Osteocyte (in vitro differentiated cells): ENCODE measurements at regions not wholly inside any gene's neighbourhood (a gene's known extent, or its start where the extent isn't known, plus 50 kb on each side); places are given as distances from the start of the nearest gene placed in this dataset.

Experiments used
- DNase-seq: peaks from one replicate; pipeline ENCODE4 v3.0.0; 2021; ENCODE audit warnings: mixed read lengths; ENCODE audit not compliant: unreplicated experiment; ENCODE audit errors: extremely low spot score
- H3K27ac Mint-ChIP-seq: one replicate; pipeline ENCODE4 v1.8.0; 2021; ENCODE audit warnings: mild to moderate bottlenecking, mixed read lengths; ENCODE audit not compliant: unreplicated experiment
- H3K27me3 Mint-ChIP-seq: one replicate; pipeline ENCODE4 v1.8.0; 2021; ENCODE audit warnings: mixed read lengths; ENCODE audit not compliant: unreplicated experiment
- H3K36me3 Mint-ChIP-seq: one replicate; pipeline ENCODE4 v1.8.0; 2021; ENCODE audit warnings: mixed read lengths; ENCODE audit not compliant: unreplicated experiment
- H3K4me1 Mint-ChIP-seq: one replicate; pipeline ENCODE4 v1.8.0; 2021; ENCODE audit warnings: mixed read lengths; ENCODE audit not compliant: unreplicated experiment
- H3K4me3 Mint-ChIP-seq: one replicate; pipeline ENCODE4 v1.8.0; 2021; ENCODE audit warnings: mild to moderate bottlenecking, moderate library complexity, mixed read lengths; ENCODE audit not compliant: unreplicated experiment
- H3K9me3 Mint-ChIP-seq: one replicate; pipeline ENCODE4 v1.8.0; 2021; ENCODE audit warnings: mixed read lengths; ENCODE audit not compliant: unreplicated experiment
- TF ChIP-seq, protein P1 (sequence below): fragments of 200-600 bp; sonication (generic); IDR thresholded peaks from 2 replicates; pipeline ENCODE4 v1.5.0; 2021; ENCODE audit warnings: antibody characterized with exemption, mild to moderate bottlenecking, moderate library complexity

DNA sequence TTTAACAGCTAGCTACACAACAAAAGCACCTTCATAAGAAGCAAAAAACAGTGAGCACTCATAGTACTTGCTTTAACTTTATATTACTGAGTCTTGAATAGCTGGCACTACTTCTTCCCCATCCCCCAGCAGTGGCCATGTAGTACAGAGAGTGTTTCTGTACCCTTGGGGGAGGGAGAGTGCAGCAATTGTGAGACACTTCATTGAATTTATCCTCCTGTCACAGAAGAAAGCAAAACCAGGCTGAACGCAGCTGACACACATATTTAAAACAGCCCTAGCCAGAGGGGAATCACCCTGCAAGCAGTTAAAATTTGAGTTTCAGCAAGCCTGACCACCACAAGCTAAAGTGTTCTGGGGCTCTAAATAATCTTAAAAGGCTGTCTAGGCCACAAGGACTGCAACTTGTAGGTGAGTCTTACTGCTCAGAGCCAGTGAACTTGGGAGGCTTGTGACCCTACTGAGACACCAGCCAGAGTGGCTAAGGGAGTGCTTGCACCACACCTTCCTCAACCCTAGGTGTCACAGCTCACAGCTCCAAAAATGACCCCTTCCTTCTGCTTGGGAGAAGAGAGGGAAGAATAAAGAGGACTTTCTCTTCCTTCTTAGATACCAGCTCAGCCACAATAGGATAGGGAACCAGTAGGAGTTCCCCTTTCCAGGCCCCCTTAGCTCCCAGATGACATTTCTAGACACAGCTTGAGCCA lies 97.7 kb upstream of the MEOX2 start:
- TF ChIP-seq, protein P1, sequence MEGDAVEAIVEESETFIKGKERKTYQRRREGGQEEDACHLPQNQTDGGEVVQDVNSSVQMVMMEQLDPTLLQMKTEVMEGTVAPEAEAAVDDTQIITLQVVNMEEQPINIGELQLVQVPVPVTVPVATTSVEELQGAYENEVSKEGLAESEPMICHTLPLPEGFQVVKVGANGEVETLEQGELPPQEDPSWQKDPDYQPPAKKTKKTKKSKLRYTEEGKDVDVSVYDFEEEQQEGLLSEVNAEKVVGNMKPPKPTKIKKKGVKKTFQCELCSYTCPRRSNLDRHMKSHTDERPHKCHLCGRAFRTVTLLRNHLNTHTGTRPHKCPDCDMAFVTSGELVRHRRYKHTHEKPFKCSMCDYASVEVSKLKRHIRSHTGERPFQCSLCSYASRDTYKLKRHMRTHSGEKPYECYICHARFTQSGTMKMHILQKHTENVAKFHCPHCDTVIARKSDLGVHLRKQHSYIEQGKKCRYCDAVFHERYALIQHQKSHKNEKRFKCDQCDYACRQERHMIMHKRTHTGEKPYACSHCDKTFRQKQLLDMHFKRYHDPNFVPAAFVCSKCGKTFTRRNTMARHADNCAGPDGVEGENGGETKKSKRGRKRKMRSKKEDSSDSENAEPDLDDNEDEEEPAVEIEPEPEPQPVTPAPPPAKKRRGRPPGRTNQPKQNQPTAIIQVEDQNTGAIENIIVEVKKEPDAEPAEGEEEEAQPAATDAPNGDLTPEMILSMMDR: no peak
- Mint-ChIP-seq H3K27ac (peak overlapping the region; percentile 39), H3K4me3 (no peak overlapping the region), H3K36me3 (no peaks in the 10 kb centered on the region), H3K9me3 (no peaks in the 10 kb centered on the region), H3K4me1 (peaks cover 16% of the 10 kb centered on the region), H3K27me3 (no peaks in the 10 kb centered on the region)
- no peak for DNase-seq

DNA sequence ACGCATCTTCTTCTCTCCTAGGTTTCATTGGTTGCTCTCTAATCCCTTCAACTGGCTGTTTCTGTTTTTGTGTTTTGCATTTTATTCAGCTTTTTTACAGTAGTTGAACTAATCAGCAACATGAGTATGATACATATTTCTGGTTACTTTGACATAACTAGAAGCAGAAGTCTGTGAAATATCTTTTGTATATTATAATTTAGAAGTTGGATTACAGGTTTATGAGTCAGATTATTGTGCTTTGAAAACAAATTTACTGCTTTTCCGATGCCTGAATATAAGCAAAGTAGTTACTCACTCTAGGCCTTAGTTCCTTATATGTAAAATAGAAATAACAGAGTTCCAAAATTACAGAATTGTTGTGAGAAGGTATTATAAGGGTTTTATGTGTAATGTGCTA lies 96.2 kb upstream of the MEOX2 start:
- H3K9me3 Mint-ChIP-seq: no peaks in the 10 kb centered on the region
- TF ChIP-seq, protein P1: no peak
- no peak overlapping the region for H3K4me3 Mint-ChIP-seq
- no peak for DNase-seq
- peaks cover 21% of the 10 kb centered on the region for H3K4me1 Mint-ChIP-seq
- no peaks in the 10 kb centered on the region for H3K27me3 Mint-ChIP-seq
- H3K27ac Mint-ChIP-seq: no peak overlapping the region
- no peaks in the 10 kb centered on the region for H3K36me3 Mint-ChIP-seq

DNA sequence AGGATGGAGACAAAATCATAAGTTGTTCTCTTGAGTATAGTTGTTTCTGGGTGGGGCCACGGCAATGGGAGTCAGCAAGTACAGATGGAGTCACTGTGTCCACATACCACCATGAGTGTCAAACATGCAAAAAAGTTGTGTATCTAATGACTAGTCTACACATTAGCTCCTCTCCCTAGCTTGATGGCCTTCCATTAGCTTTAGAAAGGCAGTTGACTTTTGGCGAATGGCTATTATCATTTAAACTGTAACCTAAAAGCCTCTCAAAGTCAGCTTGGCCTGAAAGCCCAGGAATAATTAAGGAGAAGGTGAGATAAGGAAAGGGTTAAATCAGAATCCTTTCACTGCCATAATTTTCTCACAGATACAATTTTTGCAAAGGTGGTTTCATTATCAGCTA lies 95.5 kb upstream of the MEOX2 start:
- Mint-ChIP-seq H3K9me3 (no peaks in the 10 kb centered on the region), H3K4me3 (no peak overlapping the region), H3K36me3 (no peaks in the 10 kb centered on the region), H3K27ac (no peak overlapping the region), H3K27me3 (no peaks in the 10 kb centered on the region), H3K4me1 (peaks cover 21% of the 10 kb centered on the region)
- TF ChIP-seq, protein P1: no peak
- no peak for DNase-seq

DNA sequence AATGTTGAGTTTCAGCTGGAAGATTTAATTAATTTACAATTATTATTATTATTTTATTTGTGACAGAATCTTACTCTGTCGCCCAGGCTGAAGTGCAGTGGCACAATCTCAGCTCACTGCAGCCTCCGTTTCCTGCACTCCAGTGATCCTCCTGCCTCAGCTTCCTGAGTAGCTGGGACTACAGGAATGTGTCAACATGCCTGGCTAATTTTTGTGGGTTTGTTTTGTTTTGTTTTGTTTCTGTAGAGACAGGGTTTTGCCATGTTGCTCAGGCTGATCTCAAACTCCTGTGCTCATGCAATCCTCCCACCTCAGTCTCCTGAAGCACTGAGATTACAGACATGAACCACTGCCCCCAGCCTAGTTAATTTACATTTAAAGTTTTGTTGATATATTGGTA lies 93.8 kb upstream of the MEOX2 start:
- H3K4me3 Mint-ChIP-seq: no peak overlapping the region
- H3K27me3 Mint-ChIP-seq: no peaks in the 10 kb centered on the region
- H3K36me3 Mint-ChIP-seq: no peaks in the 10 kb centered on the region
- H3K4me1 Mint-ChIP-seq: peaks cover 21% of the 10 kb centered on the region
- H3K9me3 Mint-ChIP-seq: no peaks in the 10 kb centered on the region
- H3K27ac Mint-ChIP-seq: peak overlapping the region; percentile 1
- TF ChIP-seq, protein P1: no peak
- DNase-seq: no peak

DNA sequence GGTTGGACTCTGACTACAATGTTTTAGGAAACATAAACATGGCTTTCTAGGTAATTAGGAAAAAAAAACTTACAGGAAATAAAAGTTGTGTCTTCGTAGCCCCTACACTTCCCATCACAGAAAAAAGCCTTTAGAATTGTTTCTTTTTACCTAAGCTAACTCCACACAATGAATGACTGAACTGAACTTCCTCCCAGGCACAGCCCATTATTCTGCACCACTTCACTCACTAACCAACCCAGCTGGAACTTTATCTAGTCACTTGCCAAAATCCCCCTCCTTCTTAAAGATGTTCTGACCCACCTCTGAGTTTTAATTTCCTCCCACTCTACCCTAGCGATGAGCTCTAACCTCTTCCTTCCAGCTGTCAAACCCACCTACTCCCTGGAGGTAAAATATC lies 91.7 kb upstream of the MEOX2 start:
- TF ChIP-seq, protein P1: no peak
- no peak for DNase-seq
- no peak overlapping the region for H3K27ac Mint-ChIP-seq
- no peak overlapping the region for H3K4me3 Mint-ChIP-seq
- peaks cover 15% of the 10 kb centered on the region for H3K4me1 Mint-ChIP-seq
- no peaks in the 10 kb centered on the region for H3K27me3 Mint-ChIP-seq
- H3K36me3 Mint-ChIP-seq: no peaks in the 10 kb centered on the region
- H3K9me3 Mint-ChIP-seq: no peaks in the 10 kb centered on the region
